Skeletal muscle cell (primary cell): ENCODE measurements at regions not wholly inside any gene's neighbourhood (a gene's known extent, or its start where the extent isn't known, plus 50 kb on each side); places are given as distances from the start of the nearest gene placed in this dataset.
"Not testable (repeated sequence)": the region's sequence is repeated elsewhere in the genome, so short reads cannot be mapped to it uniquely, and the experiment has no call there.

ENCODE experiments used
- DNase-seq: peaks from one replicate; pipeline ENCODE4 v3.0.0-alpha.2; 2010; ENCODE audit warnings: low read depth
- H3K4me3 ChIP-seq: 2 replicates; pipeline ENCODE4 v1.5.1; 2011; ENCODE audit warnings: low read depth, mild to moderate bottlenecking, control low read depth, low read length, moderate library complexity

DNA sequence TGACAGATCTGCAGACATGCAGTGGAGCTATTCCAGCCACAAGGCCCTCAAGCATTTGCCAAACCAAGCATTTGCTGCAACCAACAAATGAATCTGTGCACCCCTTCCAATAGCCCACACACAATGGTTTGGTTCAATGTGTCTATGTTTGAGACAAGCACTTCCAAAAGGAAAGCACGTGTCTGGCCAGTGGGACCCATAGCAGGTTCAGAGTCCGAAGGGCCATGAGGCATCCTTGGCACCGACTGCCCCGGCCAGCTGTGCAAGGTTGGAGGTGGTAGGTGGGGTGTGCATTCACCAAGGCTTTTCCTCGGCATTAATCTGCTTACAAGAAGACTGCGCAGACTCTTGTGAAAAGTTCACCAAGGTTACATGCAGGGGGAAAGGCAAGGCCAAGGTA lies 190.9 kb downstream of the BCL2L11 start:
- H3K4me3 ChIP-seq, DNase-seq: not testable (repeated sequence)

- H3K4me3 ChIP-seq: not testable (repeated sequence)
- DNase-seq: peak; percentile 65
Measured at GRCh38 chr2:111312897-111313607, 192.3 kb downstream of the BCL2L11 start.

DNA sequence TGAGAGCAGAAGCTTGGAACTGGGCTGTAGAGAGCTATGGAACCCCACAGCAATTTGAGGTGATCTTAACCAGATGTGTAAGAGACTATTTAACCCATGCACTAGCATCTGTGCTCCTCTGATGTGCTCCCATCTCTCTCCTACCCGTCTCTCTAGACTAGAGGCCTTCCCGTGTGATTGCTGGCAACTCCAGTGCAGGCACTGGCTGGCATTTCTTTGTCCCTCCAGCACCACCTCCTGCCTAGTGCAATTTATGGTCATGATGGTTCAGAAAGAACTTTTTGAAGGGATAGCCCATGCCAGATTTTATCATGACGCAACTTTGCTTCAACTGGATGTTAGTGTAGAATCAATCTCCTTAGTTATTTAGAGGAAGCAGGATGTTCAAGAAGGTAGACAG lies 193.0 kb downstream of the BCL2L11 start:
- DNase-seq, H3K4me3 ChIP-seq: not testable (repeated sequence)

DNA sequence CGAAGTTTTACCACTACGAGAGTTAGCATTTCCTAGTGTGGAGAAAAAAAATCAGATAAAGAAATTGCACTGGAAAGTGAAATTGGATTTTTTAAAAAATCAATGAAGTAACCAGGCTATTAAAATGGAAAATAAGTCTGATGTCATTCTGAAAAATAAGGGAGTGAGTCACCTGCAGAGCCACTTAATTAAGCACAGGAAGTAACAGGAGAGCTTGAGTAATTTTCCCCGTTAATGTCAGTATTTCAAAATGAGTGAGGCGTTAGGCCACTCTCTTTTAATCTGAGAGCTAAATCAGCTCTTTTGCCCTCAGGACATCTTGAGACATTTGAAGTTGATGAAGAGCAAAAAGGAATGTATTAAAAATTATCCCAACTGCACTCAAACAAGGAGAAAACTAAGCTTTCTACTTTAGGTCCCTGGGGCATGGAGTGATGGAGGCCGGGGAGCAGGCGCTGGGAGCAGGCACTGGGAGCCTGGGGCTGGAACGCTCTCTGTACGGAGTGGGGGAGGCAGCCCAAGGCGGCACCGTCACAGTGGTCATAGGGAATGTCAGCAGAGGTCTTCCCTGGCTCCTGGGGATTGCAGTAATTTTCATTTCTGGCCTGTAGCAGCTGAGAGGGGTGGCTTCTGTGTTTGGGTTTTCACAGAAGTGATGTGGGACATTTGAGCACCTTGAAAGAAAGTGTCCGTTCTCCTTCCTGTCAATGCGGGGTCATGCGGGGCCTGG lies 194.6 kb downstream of the BCL2L11 start:
- not testable (repeated sequence) for H3K4me3 ChIP-seq, DNase-seq

DNA sequence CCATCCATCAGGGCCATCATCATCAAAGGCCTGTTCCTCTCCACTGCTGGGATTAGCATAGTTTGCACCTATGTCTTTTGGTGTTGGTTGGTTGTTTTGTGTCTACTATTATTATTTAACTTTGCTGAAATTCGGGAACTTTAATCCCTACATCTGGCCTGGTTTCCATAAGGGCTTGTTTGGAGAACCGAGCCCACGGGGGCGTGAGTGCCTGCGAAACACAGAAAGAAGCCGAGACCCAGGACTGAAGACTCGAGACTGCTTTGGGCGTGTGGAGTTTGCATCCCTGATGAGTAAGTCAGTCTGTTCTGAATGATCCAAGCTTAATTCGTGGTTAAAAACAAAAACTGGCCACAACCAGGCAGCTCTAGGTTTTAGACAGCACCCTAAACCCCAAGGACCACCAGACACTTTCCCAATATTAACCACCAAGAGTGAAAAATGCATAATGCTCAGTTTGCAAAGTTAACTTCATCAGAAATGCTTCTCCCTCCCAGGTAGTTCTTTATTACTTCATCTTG lies 195.6 kb downstream of the BCL2L11 start:
- H3K4me3 ChIP-seq, DNase-seq: not testable (repeated sequence)

DNA sequence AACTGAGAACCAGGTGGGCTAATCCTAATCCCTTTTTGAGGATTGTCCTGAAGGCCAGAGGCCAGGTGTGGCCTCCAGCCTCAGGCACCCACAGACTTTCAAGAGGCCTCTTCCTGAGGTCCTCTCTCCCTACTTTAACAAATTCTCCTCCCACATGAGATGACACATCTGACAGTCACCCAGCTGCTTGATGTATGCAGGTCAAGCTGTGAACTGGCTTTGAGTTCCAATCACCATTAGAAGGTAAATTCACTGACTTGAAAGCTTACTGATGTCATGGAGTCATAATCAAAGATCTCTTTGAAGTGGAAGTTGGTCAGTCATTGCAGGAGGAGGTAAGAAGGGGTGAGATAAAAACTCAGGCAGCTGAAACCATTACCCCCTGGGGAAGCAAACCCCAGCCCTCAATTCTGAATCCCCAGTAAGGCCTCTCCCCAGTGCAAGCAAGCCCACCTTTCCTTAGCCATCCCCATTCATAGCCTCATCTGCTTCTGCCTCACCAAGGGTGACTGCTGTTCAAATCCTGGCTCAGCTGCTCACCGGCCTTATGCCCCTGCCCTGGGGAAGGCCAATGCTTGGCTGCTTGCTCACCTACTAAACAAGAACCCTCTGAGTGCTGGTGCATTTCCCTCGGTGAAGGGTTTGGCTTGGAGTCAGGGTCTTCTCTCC lies 196.3 kb downstream of the BCL2L11 start:
- not testable (repeated sequence) for DNase-seq, H3K4me3 ChIP-seq

GRCh38 chr2:111319552-111319951 lies 198.8 kb downstream of the BCL2L11 start:
- not testable (repeated sequence) for H3K4me3 ChIP-seq, DNase-seq

- not testable (repeated sequence) for H3K4me3 ChIP-seq, DNase-seq
Measured at GRCh38 chr2:111320264-111320663, 199.6 kb downstream of the BCL2L11 start.

DNA sequence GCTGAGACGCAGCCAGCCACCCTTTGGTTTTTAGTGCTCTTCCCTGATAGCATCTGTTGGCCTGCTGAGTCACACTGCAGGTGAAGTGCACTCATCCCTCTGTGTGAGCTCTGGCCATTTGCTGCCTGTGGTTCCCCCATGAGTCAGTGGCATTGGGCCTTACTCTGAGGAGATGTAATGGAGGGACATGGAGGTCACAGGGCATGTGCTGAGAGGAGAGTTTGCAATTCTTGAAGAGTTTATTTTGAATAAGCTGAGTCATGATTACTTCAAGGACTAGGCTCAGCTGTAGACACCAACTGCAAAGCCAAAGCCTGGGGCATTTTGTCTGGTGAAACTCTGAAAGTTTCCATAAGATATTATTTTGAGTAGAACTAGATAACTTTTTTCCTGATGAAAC lies 200.3 kb downstream of the BCL2L11 start:
- peak; percentile 69 for DNase-seq
- H3K4me3 ChIP-seq: not testable (repeated sequence)

DNA sequence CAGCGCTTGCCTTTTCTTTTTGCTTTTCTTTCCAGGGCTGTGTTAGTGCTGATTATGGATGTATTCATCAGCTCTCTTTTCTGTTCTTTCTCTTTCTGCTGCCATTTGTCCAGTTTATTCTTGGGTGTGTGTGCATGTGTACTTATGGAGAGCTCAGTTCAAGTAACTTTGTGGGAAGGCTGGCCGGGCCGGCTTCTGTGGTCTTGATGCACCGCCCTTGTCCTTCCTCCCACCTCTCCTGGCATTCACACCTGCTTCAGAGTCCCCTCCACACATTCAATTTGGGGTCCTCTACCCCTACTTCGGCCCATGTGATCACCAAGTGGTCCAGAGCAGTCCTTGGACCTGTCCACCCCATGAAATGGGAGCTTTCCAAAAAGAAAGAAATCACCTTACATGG lies 202.7 kb downstream of the BCL2L11 start:
- H3K4me3 ChIP-seq, DNase-seq: not testable (repeated sequence)

DNA sequence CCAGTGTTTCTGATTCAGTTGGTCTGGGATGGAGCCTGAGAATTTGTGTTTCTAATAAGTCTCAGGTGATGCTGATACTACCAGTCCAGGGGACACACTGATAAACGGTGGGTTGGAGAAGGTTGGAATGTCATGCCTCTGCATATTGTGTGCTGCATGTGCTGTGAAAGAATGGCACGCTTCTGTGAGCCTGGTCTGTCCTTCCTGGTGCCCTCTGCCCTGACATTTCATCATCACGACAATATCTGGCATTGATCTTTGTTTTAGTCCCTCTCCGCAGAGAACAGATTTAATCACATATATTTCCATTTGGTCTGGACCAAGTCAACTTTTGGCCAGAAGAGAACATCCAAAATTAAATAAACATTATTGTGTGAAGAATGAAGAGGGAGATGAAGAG lies 207.0 kb downstream of the BCL2L11 start:
- DNase-seq, H3K4me3 ChIP-seq: not testable (repeated sequence)

DNA sequence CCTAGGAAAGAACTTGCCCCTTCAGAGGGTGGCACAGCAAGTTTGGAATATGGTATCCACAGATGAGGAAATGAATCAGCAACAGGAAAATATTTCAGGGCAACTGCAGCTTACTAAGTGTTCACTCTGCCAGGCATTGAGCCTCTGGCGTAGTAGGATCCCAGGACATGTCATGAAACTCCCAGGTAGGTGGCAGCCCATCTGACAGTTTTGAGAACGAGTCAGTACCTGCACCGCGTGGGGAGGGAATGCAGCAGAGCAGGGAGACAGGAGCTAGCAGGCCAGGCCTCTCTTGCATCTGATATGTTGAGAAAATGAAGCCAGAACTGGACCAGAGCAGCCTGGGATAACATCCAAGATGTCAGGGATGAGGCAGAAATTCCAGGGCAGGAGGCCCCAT lies 208.6 kb downstream of the BCL2L11 start:
- not testable (repeated sequence) for H3K4me3 ChIP-seq, DNase-seq

DNA sequence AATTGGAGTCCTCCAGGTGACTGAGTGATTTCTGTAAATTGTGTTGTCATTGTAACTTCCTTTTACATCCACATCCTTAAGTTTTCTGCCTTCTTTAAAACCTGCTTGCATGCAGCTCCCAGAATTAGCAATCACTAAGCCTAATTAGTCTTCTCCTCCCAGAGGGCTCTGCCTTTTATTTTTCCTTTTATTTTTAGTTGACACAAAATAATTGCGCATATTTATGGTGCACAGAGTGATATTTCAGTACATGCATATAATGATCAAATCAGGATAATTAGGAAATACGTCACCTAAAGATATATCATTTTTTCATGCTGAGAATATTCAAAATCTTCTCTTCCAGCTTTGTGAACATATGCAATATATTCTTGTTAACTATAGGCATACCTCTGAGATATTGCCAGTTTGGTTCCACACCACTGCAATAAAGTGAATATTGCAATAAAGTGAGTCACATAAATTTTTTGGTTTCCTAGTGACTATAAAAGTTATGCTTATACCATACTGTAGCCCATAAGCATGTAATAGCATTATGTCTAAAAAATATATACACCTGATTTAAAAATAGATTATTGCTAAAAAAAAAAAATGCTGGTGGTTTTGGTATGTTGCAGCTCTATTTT lies 210.5 kb downstream of the BCL2L11 start:
- not testable (repeated sequence) for DNase-seq, H3K4me3 ChIP-seq

- DNase-seq, H3K4me3 ChIP-seq: not testable (repeated sequence)
Measured at GRCh38 chr2:111335220-111335907, 214.7 kb downstream of the BCL2L11 start.

DNA sequence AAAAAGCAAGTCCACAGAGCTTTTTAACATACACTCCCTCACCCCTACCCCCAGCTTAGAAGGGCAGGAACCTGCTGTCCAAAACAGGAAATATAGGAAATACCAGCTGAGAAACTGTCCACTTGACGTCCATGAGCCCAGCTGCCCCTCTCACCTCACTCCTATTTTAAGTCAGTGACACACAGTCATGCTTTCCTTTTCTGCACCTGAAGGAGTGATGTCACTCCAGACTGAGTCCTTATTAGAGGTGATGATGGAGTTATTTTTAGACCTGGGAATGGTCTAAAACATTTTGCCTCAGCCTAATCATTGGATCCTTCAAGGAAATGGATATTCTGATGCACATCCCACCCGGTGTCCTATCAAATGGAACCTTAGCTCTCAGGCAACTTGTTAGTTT lies 217.8 kb downstream of the BCL2L11 start:
- H3K4me3 ChIP-seq, DNase-seq: not testable (repeated sequence)

DNA sequence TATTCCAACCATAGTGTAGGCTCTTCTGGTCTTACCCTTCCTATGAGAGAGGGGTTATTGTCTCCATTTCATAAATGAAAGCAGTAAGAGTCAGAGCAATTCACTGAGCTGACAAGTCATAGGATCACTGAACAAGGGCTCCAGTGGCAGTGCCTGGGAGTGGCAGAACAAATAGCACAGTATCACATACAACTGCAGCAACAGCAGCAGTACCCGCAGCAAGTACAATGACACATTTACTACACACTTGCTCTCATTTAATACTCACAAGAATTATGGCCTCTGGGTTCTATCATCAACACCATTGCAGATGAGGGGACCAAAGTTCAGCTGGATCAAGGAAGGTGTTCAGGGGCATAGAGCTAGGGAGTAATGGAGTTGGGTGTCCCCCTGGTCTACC lies 218.8 kb downstream of the BCL2L11 start:
- DNase-seq, H3K4me3 ChIP-seq: not testable (repeated sequence)

DNA sequence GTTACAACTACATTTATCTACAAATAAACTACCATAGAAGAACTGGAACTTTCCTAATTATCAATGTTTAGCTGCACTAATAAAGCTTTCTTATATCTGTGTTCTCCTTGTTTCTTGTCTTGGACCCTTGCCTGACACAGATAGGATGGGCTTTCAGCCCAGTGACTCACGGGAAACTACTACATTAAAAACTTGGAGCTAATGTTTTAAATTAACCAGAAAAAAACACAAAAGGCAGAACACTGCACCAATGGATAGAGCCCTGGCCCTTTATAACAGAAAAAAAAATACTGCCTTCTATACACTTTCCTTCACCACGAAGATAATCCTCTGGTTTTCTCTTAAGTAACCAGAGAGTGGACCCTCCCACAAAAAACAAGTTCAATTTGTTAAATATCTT lies 223.9 kb downstream of the BCL2L11 start:
- DNase-seq, H3K4me3 ChIP-seq: not testable (repeated sequence)

- DNase-seq, H3K4me3 ChIP-seq: not testable (repeated sequence)
Measured at GRCh38 chr2:111345439-111345838, 224.7 kb downstream of the BCL2L11 start.
